CD4-positive, alpha-beta T cell treated with Interleukin-4 for 1 hour (primary cell): ENCODE measurements at regions not wholly inside any gene's neighbourhood (a gene's known extent, or its start where the extent isn't known, plus 50 kb on each side); places are given as distances from the start of the nearest gene placed in this dataset.
"Not testable (repeated sequence)": the region's sequence is repeated elsewhere in the genome, so short reads cannot be mapped to it uniquely, and the experiment has no call there.

Source experiments
- DNase-seq, 2 donors: peaks; one replicate each; pipeline ENCODE4 v3.0.0-alpha.2; 2020 to 2022

- DNase-seq, result not testable (repeated sequence)
Measured at GRCh38 chr7:150110882-150111281, 212.3 kb upstream of the LRRC61 start.

GRCh38 chr7:150111373-150112139 is 211.6 kb upstream of the LRRC61 start:
- DNase-seq, result not testable (repeated sequence)

- not testable (repeated sequence) for DNase-seq
Measured at GRCh38 chr7:150113301-150113700, 209.9 kb upstream of the LRRC61 start.

- DNase-seq, result not testable (repeated sequence)
Measured at GRCh38 chr7:150114591-150114990, 208.6 kb upstream of the LRRC61 start.

- not testable (repeated sequence) for DNase-seq
Measured at GRCh38 chr7:150119966-150120365, 203.2 kb upstream of the LRRC61 start.

- not testable (repeated sequence) for DNase-seq
Measured at GRCh38 chr7:150125831-150126230, 197.3 kb upstream of the LRRC61 start.

GRCh38 chr7:150134451-150134850 is 188.7 kb upstream of the LRRC61 start:
- DNase-seq, result not testable (repeated sequence)

- DNase-seq, result not testable (repeated sequence)
Measured at GRCh38 chr7:150135620-150136190, 187.4 kb upstream of the LRRC61 start.

- DNase-seq, result not testable (repeated sequence)
Measured at GRCh38 chr7:150139840-150140239, 183.3 kb upstream of the LRRC61 start.

GRCh38 chr7:150141525-150142345 is 181.4 kb upstream of the LRRC61 start:
- DNase-seq, result not testable (repeated sequence)

- DNase-seq, result not testable (repeated sequence)
Measured at GRCh38 chr7:150146124-150146523, 177.0 kb upstream of the LRRC61 start.

- DNase-seq, result not testable (repeated sequence)
Measured at GRCh38 chr7:150147524-150147923, 175.6 kb upstream of the LRRC61 start.

- DNase-seq, result not testable (repeated sequence)
Measured at GRCh38 chr7:150156015-150156414, 167.1 kb upstream of the LRRC61 start.

GRCh38 chr7:150158696-150159095 is 164.5 kb upstream of the LRRC61 start:
- not testable (repeated sequence) for DNase-seq

GRCh38 chr7:150169515-150169914 is 153.6 kb upstream of the LRRC61 start:
- not testable (repeated sequence) for DNase-seq

GRCh38 chr7:150169943-150170490 is 153.1 kb upstream of the LRRC61 start:
- DNase-seq, result not testable (repeated sequence)

- DNase-seq, result not testable (repeated sequence)
Measured at GRCh38 chr7:150183602-150184001, 139.6 kb upstream of the LRRC61 start.

GRCh38 chr7:150189963-150190362 is 133.2 kb upstream of the LRRC61 start:
- not testable (repeated sequence) for DNase-seq

- not testable (repeated sequence) for DNase-seq
Measured at GRCh38 chr7:150192541-150192940, 130.6 kb upstream of the LRRC61 start.

- peak in 1 of 2 donors; percentile 40 for DNase-seq
Measured at GRCh38 chr7:150193866-150194265, 129.3 kb upstream of the LRRC61 start.
